HAP-1 (cell line): ENCODE measurements at regions not wholly inside any gene's neighbourhood (a gene's known extent, or its start where the extent isn't known, plus 50 kb on each side); places are given as distances from the start of the nearest gene placed in this dataset.

ENCODE experiments used
- DNase-seq, 2 experiments: peaks; one replicate each; pipeline ENCODE4 v3.0.0-alpha.2; 2016 to 2020; ENCODE audit warnings: low spot score in 2 of 2
- H3K27me3 ChIP-seq: fragments of 250-450 bp; sonication (Bioruptor Pico); 2 replicates; pipeline ENCODE4 v1.5.1; 2020; ENCODE audit warnings: low read depth, mild to moderate bottlenecking, moderate library complexity
- H3K36me3 ChIP-seq: fragments of 250-450 bp; sonication (Bioruptor Pico); replicated peaks from 2 replicates; pipeline ENCODE4 v1.5.1; 2020; ENCODE audit warnings: mild to moderate bottlenecking
- H3K4me1 ChIP-seq: fragments of 250-450 bp; sonication (Bioruptor Pico); 2 replicates; pipeline ENCODE4 v1.5.1; 2020; ENCODE audit warnings: mild to moderate bottlenecking
- H3K4me3 ChIP-seq: fragments of 250-450 bp; sonication (Bioruptor Pico); 2 replicates; pipeline ENCODE4 v1.5.1; 2020; ENCODE audit warnings: mild to moderate bottlenecking, moderate library complexity
- H3K9me3 ChIP-seq: fragments of 250-450 bp; sonication (Bioruptor Pico); 2 replicates; pipeline ENCODE4 v1.5.1; 2020; ENCODE audit warnings: mild to moderate bottlenecking, moderate library complexity
- in situ Hi-C: fragments of 300-500 bp; cut with MboI; formaldehyde crosslinking; loops from 3 replicates; pipeline ENCODE4 v1.14.3; 2020; ENCODE audit warnings: low sequenced_read_pairs, inconsistent platforms, mixed read lengths

- no peaks in the 10 kb centered on the region for H3K4me1 ChIP-seq
- DNase-seq = no peak
- no peaks in the 10 kb centered on the region for H3K27me3 ChIP-seq
- in situ Hi-C loops = no loop called here
- no peaks in the 10 kb centered on the region for H3K36me3 ChIP-seq
- no peak overlapping the region for H3K4me3 ChIP-seq
- no peaks in the 10 kb centered on the region for H3K9me3 ChIP-seq
Measured at GRCh38 chr13:61988810-61989209, 573.2 kb upstream of the PCDH20 start.

GRCh38 chr13:61975001-61975400 lies 559.4 kb upstream of the PCDH20 start:
- Histone ChIP-seq H3K4me1 (no peaks in the 10 kb centered on the region), H3K4me3 (no peak overlapping the region), H3K27me3 (no peaks in the 10 kb centered on the region), H3K36me3 (no peaks in the 10 kb centered on the region), H3K9me3 (no peaks in the 10 kb centered on the region)
- DNase-seq = no peak
- in situ Hi-C loops = no loop called here

- Histone ChIP-seq H3K36me3 (no peaks in the 10 kb centered on the region), H3K4me1 (no peaks in the 10 kb centered on the region), H3K9me3 (no peaks in the 10 kb centered on the region), H3K27me3 (no peaks in the 10 kb centered on the region), H3K4me3 (no peak overlapping the region)
- in situ Hi-C loops = loop anchor here (25.0 kb wide), 2 partner anchors 1328 to 1503 kb away; no protein-coding TSS in a partner anchor
- DNase-seq = no peak
Measured at GRCh38 chr13:61965756-61966155, 550.1 kb upstream of the PCDH20 start.

DNA sequence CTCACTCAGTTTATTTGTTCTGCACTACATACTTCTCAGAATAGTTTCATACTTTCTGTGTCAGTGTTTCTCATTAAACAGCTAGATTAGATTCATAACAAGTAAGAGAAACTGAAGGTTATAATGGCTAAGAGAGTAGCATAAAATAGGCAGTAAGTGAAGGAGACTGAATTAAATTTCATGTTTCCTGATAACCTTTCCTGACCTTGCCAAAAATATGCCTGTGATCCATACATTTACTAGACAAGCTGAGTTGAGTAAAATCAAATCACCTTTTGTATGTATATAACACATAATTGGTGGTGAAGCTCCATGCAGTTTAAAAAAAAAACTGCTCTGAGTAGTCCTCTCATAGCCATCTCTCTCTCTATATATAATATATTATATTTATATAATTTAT lies 545.3 kb upstream of the PCDH20 start:
- H3K27me3 ChIP-seq = no peaks in the 10 kb centered on the region
- in situ Hi-C loops = loop anchor here (25.0 kb wide), 2 partner anchors 1324 to 1499 kb away; no protein-coding TSS in a partner anchor

DNA sequence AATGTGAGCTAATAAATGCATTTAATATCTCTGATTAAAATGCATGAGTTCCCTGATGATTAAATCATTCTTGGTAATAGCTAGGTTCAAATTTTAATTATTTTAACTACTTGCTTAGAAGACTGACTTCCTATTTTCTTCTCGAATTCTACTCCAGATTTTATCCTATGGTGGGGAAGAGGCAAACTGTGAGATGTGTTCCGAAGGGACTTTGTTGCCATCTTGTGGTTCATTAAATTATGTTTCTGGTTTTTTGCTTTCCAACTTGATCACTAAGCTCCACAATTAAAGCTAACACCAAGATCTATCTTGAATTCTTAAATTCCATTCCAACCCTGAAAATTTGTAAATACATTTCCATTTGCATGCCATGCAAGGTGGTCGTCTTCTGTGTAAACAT lies 538.4 kb upstream of the PCDH20 start:
- H3K4me3 ChIP-seq = no peak overlapping the region
- no peaks in the 10 kb centered on the region for H3K9me3 ChIP-seq
- DNase-seq = peak in 1 of 2 experiments; percentile 62
- in situ Hi-C loops = loop anchor here (25.0 kb wide), 2 partner anchors 1317 to 1492 kb away; no protein-coding TSS in a partner anchor
- no peaks in the 10 kb centered on the region for H3K4me1 ChIP-seq
- H3K36me3 ChIP-seq = no peaks in the 10 kb centered on the region
- peaks cover 3% of the 10 kb centered on the region; the same call in 1 of the 2 replicates for H3K27me3 ChIP-seq

More for the DNA sequence above, 545.3 kb upstream of the PCDH20 start:
- Histone ChIP-seq H3K4me3 (no peak overlapping the region), H3K9me3 (no peaks in the 10 kb centered on the region), H3K36me3 (no peaks in the 10 kb centered on the region), H3K4me1 (no peaks in the 10 kb centered on the region)
- no peak for DNase-seq

- H3K9me3 ChIP-seq = no peaks in the 10 kb centered on the region
- H3K4me1 ChIP-seq = no peaks in the 10 kb centered on the region
- DNase-seq = no peak
- H3K4me3 ChIP-seq = no peak overlapping the region
- H3K36me3 ChIP-seq = no peaks in the 10 kb centered on the region
- H3K27me3 ChIP-seq = peaks cover 3% of the 10 kb centered on the region; the same call in 1 of the 2 replicates
- in situ Hi-C loops = loop anchor here (25.0 kb wide), 2 partner anchors 1314 to 1489 kb away; no protein-coding TSS in a partner anchor
Measured at GRCh38 chr13:61950828-61951227, 535.2 kb upstream of the PCDH20 start.

GRCh38 chr13:61944329-61944929 lies 528.8 kb upstream of the PCDH20 start:
- Histone ChIP-seq H3K36me3 (no peaks in the 10 kb centered on the region), H3K4me3 (no peak overlapping the region), H3K27me3 (no peaks in the 10 kb centered on the region), H3K9me3 (no peaks in the 10 kb centered on the region), H3K4me1 (no peaks in the 10 kb centered on the region)
- DNase-seq = no peak
- in situ Hi-C loops = no loop called here

DNA sequence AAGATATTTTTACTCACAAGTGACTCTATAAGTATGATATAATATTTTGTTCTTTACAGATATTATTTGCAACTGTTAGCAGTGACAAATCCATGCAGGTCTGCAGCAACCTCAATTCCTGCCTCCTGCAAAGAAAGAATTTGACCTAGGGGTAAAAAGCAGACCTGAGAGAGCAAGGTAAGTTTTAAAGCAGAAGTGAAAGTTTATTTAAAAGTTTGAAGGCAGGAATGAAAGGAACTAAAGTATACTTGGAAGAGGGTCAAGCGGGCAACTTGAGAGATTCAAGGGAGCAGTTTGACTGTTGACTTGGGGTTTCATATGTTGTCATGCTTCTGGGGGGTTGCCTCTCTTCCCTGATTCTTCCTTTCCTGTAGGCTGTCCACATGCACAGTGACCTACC lies 520.1 kb upstream of the PCDH20 start:
- no peaks in the 10 kb centered on the region for H3K27me3 ChIP-seq
- no peaks in the 10 kb centered on the region for H3K4me1 ChIP-seq
- no peak overlapping the region for H3K4me3 ChIP-seq
- H3K36me3 ChIP-seq = no peaks in the 10 kb centered on the region
- DNase-seq = no peak
- no peaks in the 10 kb centered on the region for H3K9me3 ChIP-seq
- in situ Hi-C loops = no loop called here

GRCh38 chr13:61927648-61928047 lies 512.0 kb upstream of the PCDH20 start:
- H3K9me3 ChIP-seq = peaks cover 3% of the 10 kb centered on the region; the same call in 1 of the 2 replicates
- in situ Hi-C loops = no loop called here
- DNase-seq = no peak

GRCh38 chr13:61918841-61919240 lies 503.2 kb upstream of the PCDH20 start:
- H3K4me1 ChIP-seq = peaks cover 18% of the 10 kb centered on the region
- no peak overlapping the region for H3K4me3 ChIP-seq
- no peaks in the 10 kb centered on the region for H3K36me3 ChIP-seq
- peaks cover 3% of the 10 kb centered on the region; the same call in 1 of the 2 replicates for H3K9me3 ChIP-seq
- in situ Hi-C loops = no loop called here
- H3K27me3 ChIP-seq = no peaks in the 10 kb centered on the region
- DNase-seq = no peak

More at GRCh38 chr13:61927648-61928047, 512.0 kb upstream of the PCDH20 start:
- H3K4me3 ChIP-seq = no peak overlapping the region
- no peaks in the 10 kb centered on the region; the same call in 1 of the 2 replicates for H3K4me1 ChIP-seq
- no peaks in the 10 kb centered on the region for H3K36me3 ChIP-seq
- no peaks in the 10 kb centered on the region for H3K27me3 ChIP-seq

- no peaks in the 10 kb centered on the region for H3K27me3 ChIP-seq
- H3K4me3 ChIP-seq = no peak overlapping the region
- peaks cover 18% of the 10 kb centered on the region for H3K4me1 ChIP-seq
- in situ Hi-C loops = no loop called here
- no peaks in the 10 kb centered on the region for H3K9me3 ChIP-seq
- no peaks in the 10 kb centered on the region for H3K36me3 ChIP-seq
- DNase-seq = no peak
Measured at GRCh38 chr13:61916483-61916882, 500.8 kb upstream of the PCDH20 start.

DNA sequence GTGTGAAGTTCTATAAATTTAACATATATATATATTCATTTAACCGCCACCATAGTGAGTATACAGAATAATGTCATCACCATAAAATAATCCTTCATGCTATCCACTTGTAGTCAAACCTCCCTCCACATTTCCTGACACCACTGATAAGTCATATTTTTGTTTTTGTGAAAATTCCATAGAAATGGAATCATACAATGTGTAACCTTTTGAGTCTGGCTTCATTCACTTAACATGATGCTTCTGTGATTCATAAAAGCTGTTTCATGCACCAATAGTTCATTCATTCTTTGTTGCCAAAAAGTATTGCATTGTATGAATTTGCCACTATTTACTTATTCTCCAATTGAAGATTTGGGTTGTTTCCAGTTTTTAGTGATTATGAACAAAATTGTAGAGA lies 497.5 kb upstream of the PCDH20 start:
- Histone ChIP-seq H3K4me3 (no peak overlapping the region), H3K27me3 (no peaks in the 10 kb centered on the region), H3K9me3 (0 out of 2 replicates have a peak, but pooled peaks cover 3% of the 10 kb centered on the region), H3K36me3 (no peaks in the 10 kb centered on the region), H3K4me1 (peaks cover 29% of the 10 kb centered on the region)
- in situ Hi-C loops = no loop called here
- DNase-seq = no peak

- peak in 1 of 2 experiments; percentile 20 for DNase-seq
- Histone ChIP-seq H3K9me3 (0 out of 2 replicates have a peak, but pooled peaks cover 3% of the 10 kb centered on the region), H3K36me3 (no peaks in the 10 kb centered on the region)
Measured at GRCh38 chr13:61908906-61909615, 493.4 kb upstream of the PCDH20 start.

DNA sequence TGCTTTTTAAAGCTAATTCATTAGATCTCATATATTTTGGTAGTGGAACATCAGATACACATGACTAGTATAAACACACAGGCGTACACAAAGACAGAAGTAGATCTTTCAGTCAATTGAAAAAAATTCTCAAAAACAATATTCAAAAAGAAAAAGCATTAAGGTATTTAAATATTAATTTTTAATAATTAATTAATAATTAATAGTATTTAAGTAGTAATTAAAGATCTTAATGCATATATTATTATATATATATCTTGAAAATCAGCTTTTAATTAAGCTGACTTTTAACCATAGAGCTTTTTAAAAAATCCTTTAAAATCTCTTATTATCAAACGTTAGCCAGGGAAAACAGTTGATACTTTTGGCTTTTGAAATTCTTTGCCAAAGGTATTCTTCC lies 489.4 kb upstream of the PCDH20 start:
- DNase-seq = no peak
- in situ Hi-C loops = no loop called here
- Histone ChIP-seq H3K27me3 (no peaks in the 10 kb centered on the region), H3K4me1 (peaks cover 42% of the 10 kb centered on the region), H3K36me3 (no peaks in the 10 kb centered on the region), H3K9me3 (0 out of 2 replicates have a peak, but pooled peaks cover 3% of the 10 kb centered on the region), H3K4me3 (no peak overlapping the region)

More at GRCh38 chr13:61908906-61909615, 493.4 kb upstream of the PCDH20 start:
- Histone ChIP-seq H3K4me3 (no peak overlapping the region), H3K4me1 (peaks cover 13% of the 10 kb centered on the region; the same call in 1 of the 2 replicates), H3K27me3 (no peaks in the 10 kb centered on the region)
- in situ Hi-C loops = no loop called here
